ENCODE measurements at regions not wholly inside any gene's neighbourhood (a gene's known extent, or its start where the extent isn't known, plus 50 kb on each side); places are given as distances from the start of the nearest gene placed in this dataset.

DNA sequence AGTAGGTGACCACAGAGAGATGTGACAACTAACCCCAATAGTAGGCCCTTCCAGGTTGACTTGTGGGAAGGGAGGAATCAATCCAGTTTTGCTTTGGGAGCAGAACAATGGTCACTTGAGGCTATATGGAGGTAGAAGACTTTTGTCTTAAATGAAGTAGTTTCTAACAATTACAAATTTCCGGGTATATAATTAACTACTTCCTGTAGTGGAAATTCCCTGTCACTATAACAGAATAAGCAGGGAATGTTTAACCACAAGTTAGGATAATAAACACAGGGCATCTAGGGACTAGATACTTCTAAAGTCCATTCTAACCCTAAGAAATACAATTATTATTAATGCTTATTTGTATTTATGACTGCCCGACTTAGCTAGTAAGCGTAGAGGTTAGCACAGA lies 99.0 kb upstream of the TRPC3 start:
- Histone ChIP-seq H3K18ac (ENCODE audit: extremely low read depth, low read length) (no peak overlapping the region), H3K27me3 (replicated peaks in 1 of 4; ENCODE audit: control insufficient read depth in 3 of 4, extremely low read depth in 1 of 4, insufficient read depth in 3 of 4, low read length in 3 of 4) (no peaks in the 10 kb centered on the region), H2AFZ (ENCODE audit: low read length) (no peak overlapping the region), H3K4ac (replicated peaks; ENCODE audit: insufficient read length, low read depth, low read length) (no peak overlapping the region), H3K79me2 (ENCODE audit: control insufficient read depth in 1 of 2, insufficient read depth in 2 of 2, low read length in 2 of 2) (no peaks in the 10 kb centered on the region), H4K5ac (ENCODE audit: insufficient read length, low read depth, low read length) (no peak overlapping the region), H2BK20ac (ENCODE audit: low read length) (no peak overlapping the region), H3K79me1 (ENCODE audit: low read depth, low read length) (no peaks in the 10 kb centered on the region), H2BK12ac (ENCODE audit: low read depth, low read length) (no peak overlapping the region), H3K23ac (ENCODE audit: insufficient read length) (no peak overlapping the region), H2BK15ac (ENCODE audit: low read length) (no peak overlapping the region), H3K4me2 (ENCODE audit: insufficient read depth in 1 of 2, low read depth in 2 of 2, low read length in 2 of 2) (no peak overlapping the region), H2BK5ac (ENCODE audit: low read depth, low read length) (no peak overlapping the region), H3K4me1 (replicated peaks in 1 of 4; ENCODE audit: control insufficient read depth in 3 of 4, insufficient read depth in 4 of 4, low read length in 3 of 4) (peaks cover 0 to 3% (median 0%) of the 10 kb centered on the region in 4 experiments; a peak in 3 of 7 replicates), H3K4me3 (ENCODE audit: extremely low read depth in 1 of 4, insufficient read depth in 2 of 4, low read depth in 3 of 4, low read length in 4 of 4) (no peak overlapping the region), H2AK5ac (ENCODE audit: low read depth, low read length) (no peak overlapping the region), H3K56ac (replicated peaks; ENCODE audit: insufficient read length, low read depth, low read length) (no peak overlapping the region), H4K20me1 (replicated peaks in 1 of 2; ENCODE audit: control insufficient read depth in 1 of 2, insufficient read depth in 2 of 2, low read length in 2 of 2) (no peaks in the 10 kb centered on the region), H2BK120ac (replicated peaks; ENCODE audit: low read depth, low read length) (no peak overlapping the region), H3K14ac (ENCODE audit: insufficient read length) (no peak overlapping the region), H4K91ac (replicated peaks; ENCODE audit: insufficient read length, low read length) (no peak overlapping the region), H3K23me2 (ENCODE audit: low read depth, low read length) (no peaks in the 10 kb centered on the region), H4K8ac (ENCODE audit: extremely low read depth, insufficient read depth, low read length) (no peak overlapping the region), H3K36me3 (ENCODE audit: control insufficient read depth in 2 of 4, insufficient read depth in 4 of 4, low read length in 3 of 4) (no peaks in the 10 kb centered on the region), H3K9ac (replicated peaks in 1 of 4; ENCODE audit: extremely low read depth in 1 of 4, low read depth in 3 of 4, low read length in 3 of 4) (no peak overlapping the region), H3K9me3 (ENCODE audit: insufficient read depth in 2 of 2, low read depth in 1 of 2, low read length in 1 of 2) (no peaks in the 10 kb centered on the region), H3K27ac (ENCODE audit: low read depth, low read length) (no peak overlapping the region)
- POLR2A ChIA-PET (ENCODE audit: partially characterized antibody) = no interaction called here
- FAIRE-seq = no peak
- 93% methylated on average over 3 of the region's 3 CpGs; no CpG with 5 or more reads in 1 of the 2 experiments for WGBS, 2 experiments (ENCODE audit: extremely low coverage in 1 of 2, insufficient coverage in 1 of 2, insufficient read length in 1 of 2, insufficient replicate concordance in 2 of 2, low coverage in 1 of 2, low lambda C conversion rate in 2 of 2, missing lambda C conversion rate in 1 of 2)
- CTCF ChIA-PET (ENCODE audit: partially characterized antibody) = no interaction called here
- DNase-seq (ENCODE audit: low read depth in 1 of 2, low spot score in 2 of 2) = no peak
- TF ChIP-seq KDM5A (IDR thresholded peaks at IDR 0.05; ENCODE audit: low read length) (no peak), FOSL1 (IDR thresholded peaks at IDR 0.05; ENCODE audit: insufficient read depth, low read depth, low read length) (no peak), CBX5 (IDR thresholded peaks at IDR 0.05; ENCODE audit: low read depth, low read length) (no peak), SUZ12 (IDR thresholded peaks at IDR 0.05; ENCODE audit: low read length) (no peak), CBX8 (IDR thresholded peaks at IDR 0.05; ENCODE audit: borderline replicate concordance, low read depth, low read length) (no peak), TAF1 (IDR thresholded peaks at IDR 0.05; ENCODE audit: low read depth, low read length) (no peak), BCL11A (IDR thresholded peaks at IDR 0.05; ENCODE audit: low read depth in 2 of 2, low read length in 2 of 2) (no peak), ASH2L (IDR thresholded peaks at IDR 0.05; ENCODE audit: low read length) (no peak), KDM1A (IDR thresholded peaks at IDR 0.05; ENCODE audit: borderline replicate concordance, low read length) (no peak)
- TF ChIP-seq, protein P1, sequence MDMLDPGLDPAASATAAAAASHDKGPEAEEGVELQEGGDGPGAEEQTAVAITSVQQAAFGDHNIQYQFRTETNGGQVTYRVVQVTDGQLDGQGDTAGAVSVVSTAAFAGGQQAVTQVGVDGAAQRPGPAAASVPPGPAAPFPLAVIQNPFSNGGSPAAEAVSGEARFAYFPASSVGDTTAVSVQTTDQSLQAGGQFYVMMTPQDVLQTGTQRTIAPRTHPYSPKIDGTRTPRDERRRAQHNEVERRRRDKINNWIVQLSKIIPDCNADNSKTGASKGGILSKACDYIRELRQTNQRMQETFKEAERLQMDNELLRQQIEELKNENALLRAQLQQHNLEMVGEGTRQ (IDR thresholded peaks at IDR 0.05; ENCODE audit: low read length) = no peak
- TF ChIP-seq, protein P2, sequence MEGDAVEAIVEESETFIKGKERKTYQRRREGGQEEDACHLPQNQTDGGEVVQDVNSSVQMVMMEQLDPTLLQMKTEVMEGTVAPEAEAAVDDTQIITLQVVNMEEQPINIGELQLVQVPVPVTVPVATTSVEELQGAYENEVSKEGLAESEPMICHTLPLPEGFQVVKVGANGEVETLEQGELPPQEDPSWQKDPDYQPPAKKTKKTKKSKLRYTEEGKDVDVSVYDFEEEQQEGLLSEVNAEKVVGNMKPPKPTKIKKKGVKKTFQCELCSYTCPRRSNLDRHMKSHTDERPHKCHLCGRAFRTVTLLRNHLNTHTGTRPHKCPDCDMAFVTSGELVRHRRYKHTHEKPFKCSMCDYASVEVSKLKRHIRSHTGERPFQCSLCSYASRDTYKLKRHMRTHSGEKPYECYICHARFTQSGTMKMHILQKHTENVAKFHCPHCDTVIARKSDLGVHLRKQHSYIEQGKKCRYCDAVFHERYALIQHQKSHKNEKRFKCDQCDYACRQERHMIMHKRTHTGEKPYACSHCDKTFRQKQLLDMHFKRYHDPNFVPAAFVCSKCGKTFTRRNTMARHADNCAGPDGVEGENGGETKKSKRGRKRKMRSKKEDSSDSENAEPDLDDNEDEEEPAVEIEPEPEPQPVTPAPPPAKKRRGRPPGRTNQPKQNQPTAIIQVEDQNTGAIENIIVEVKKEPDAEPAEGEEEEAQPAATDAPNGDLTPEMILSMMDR (IDR thresholded peaks at IDR 0.05; ENCODE audit: control extremely low read depth in 1 of 3, insufficient read depth in 1 of 3, low read depth in 1 of 3, low read length in 3 of 3) = no peak

Data from H1 (cell line).